Astrocyte of the cerebellum (primary cell): ENCODE measurements at regions not wholly inside any gene's neighbourhood (a gene's known extent, or its start where the extent isn't known, plus 50 kb on each side); places are given as distances from the start of the nearest gene placed in this dataset.
A peak's percentile ranks its signal among the peaks of the same experiment; 100 is the strongest.

Experiments
- DNase-seq: peaks from one replicate; pipeline ENCODE4 v3.0.0-alpha.2; 2011; ENCODE audit warnings: low read depth
- H3K4me3 ChIP-seq: 2 replicates; pipeline ENCODE4 v1.5.1; 2011; ENCODE audit warnings: mild to moderate bottlenecking, low read depth, low read length, moderate library complexity
- CTCF ChIP-seq: IDR thresholded peaks from 2 replicates; pipeline ENCODE4 v1.5.1; 2012; ENCODE audit warnings: low read length, low read depth, moderate library complexity, mild to moderate bottlenecking; ENCODE audit errors: missing control alignments
- in situ Hi-C: cut with HindIII; loops from 2 replicates; pipeline ENCODE4 v1.10.0; 2017; ENCODE audit warnings: low sequenced_read_pairs

GRCh38 chr7:136698231-136698630 lies 170.2 kb upstream of the CHRM2 start:
- in situ Hi-C loops, result no loop called here
- H3K4me3 ChIP-seq, result no peak overlapping the region
- TF ChIP-seq CTCF, result no peak
- DNase-seq, result no peak

- no peak for DNase-seq
- no peak for TF ChIP-seq CTCF
- in situ Hi-C loops, result no loop called here
- no peak overlapping the region for H3K4me3 ChIP-seq
Measured at GRCh38 chr7:136697271-136697670, 171.2 kb upstream of the CHRM2 start.

- no peak overlapping the region for H3K4me3 ChIP-seq
- in situ Hi-C loops, result no loop called here
- no peak for TF ChIP-seq CTCF
- DNase-seq, result no peak
Measured at GRCh38 chr7:136693166-136694119, 175.0 kb upstream of the CHRM2 start.

GRCh38 chr7:136692221-136692620 lies 176.2 kb upstream of the CHRM2 start:
- no peak for DNase-seq
- in situ Hi-C loops, result no loop called here
- no peak for TF ChIP-seq CTCF
- H3K4me3 ChIP-seq, result no peak overlapping the region

GRCh38 chr7:136688601-136689000 lies 179.9 kb upstream of the CHRM2 start:
- in situ Hi-C loops, result no loop called here
- no peak for TF ChIP-seq CTCF
- no peak overlapping the region for H3K4me3 ChIP-seq

GRCh38 chr7:136687693-136688322 lies 180.6 kb upstream of the CHRM2 start:
- in situ Hi-C loops, result no loop called here
- H3K4me3 ChIP-seq, result no peak overlapping the region
- peak; percentile 53 for TF ChIP-seq CTCF
- DNase-seq, result no peak

More at GRCh38 chr7:136688601-136689000, 179.9 kb upstream of the CHRM2 start:
- no peak for DNase-seq
